ENCODE measurements at regions not wholly inside any gene's neighbourhood (a gene's known extent, or its start where the extent isn't known, plus 50 kb on each side); places are given as distances from the start of the nearest gene placed in this dataset.
"Not testable (repeated sequence)": the region's sequence is repeated elsewhere in the genome, so short reads cannot be mapped to it uniquely, and the experiment has no call there.

GRCh38 chr3:124137216-124137615 is 145.3 kb upstream of the ROPN1 start:
- DNase-seq (ENCODE audit: low read depth, low spot score) = no peak

GRCh38 chr3:124138148-124138547 is 146.2 kb upstream of the ROPN1 start:
- DNase-seq (ENCODE audit: low read depth, low spot score) = no peak

- DNase-seq (ENCODE audit: low read depth, low spot score) = no peak
Measured at GRCh38 chr3:124140746-124141145, 148.8 kb upstream of the ROPN1 start.

GRCh38 chr3:124142389-124142970 is 150.6 kb upstream of the ROPN1 start:
- no peak for DNase-seq (ENCODE audit: low read depth, low spot score)

GRCh38 chr3:124143047-124143446 is 151.1 kb upstream of the ROPN1 start:
- DNase-seq (ENCODE audit: low read depth, low spot score) = no peak

GRCh38 chr3:124144035-124144814 is 152.3 kb upstream of the ROPN1 start:
- DNase-seq (ENCODE audit: low read depth, low spot score) = no peak

- DNase-seq (ENCODE audit: low read depth, low spot score) = no peak
Measured at GRCh38 chr3:124147429-124147828, 155.5 kb upstream of the ROPN1 start.

GRCh38 chr3:124147946-124148345 is 156.0 kb upstream of the ROPN1 start:
- no peak for DNase-seq (ENCODE audit: low read depth, low spot score)

GRCh38 chr3:124149081-124149480 is 157.2 kb upstream of the ROPN1 start:
- DNase-seq (ENCODE audit: low read depth, low spot score) = no peak

- DNase-seq (ENCODE audit: low read depth, low spot score) = no peak
Measured at GRCh38 chr3:124149771-124150170, 157.8 kb upstream of the ROPN1 start.

- DNase-seq (ENCODE audit: low read depth, low spot score) = not testable (repeated sequence)
Measured at GRCh38 chr3:124152891-124153290, 161.0 kb upstream of the ROPN1 start.

- no peak for DNase-seq (ENCODE audit: low read depth, low spot score)
Measured at GRCh38 chr3:124156866-124157712, 165.2 kb upstream of the ROPN1 start.

- DNase-seq (ENCODE audit: low read depth, low spot score) = no peak
Measured at GRCh38 chr3:124157748-124158147, 165.8 kb upstream of the ROPN1 start.

GRCh38 chr3:124158168-124158881 is 166.4 kb upstream of the ROPN1 start:
- DNase-seq (ENCODE audit: low read depth, low spot score) = no peak

GRCh38 chr3:124161448-124161847 is 169.5 kb upstream of the ROPN1 start:
- DNase-seq (ENCODE audit: low read depth, low spot score) = no peak

- DNase-seq (ENCODE audit: low read depth, low spot score) = no peak
Measured at GRCh38 chr3:124163689-124164088, 171.8 kb upstream of the ROPN1 start.

- no peak for DNase-seq (ENCODE audit: low read depth, low spot score)
Measured at GRCh38 chr3:124168271-124168670, 176.3 kb upstream of the ROPN1 start.

GRCh38 chr3:124172283-124172682 is 180.4 kb upstream of the ROPN1 start:
- no peak for DNase-seq (ENCODE audit: low read depth, low spot score)

- no peak for DNase-seq (ENCODE audit: low read depth, low spot score)
Measured at GRCh38 chr3:124172816-124173215, 180.9 kb upstream of the ROPN1 start.

- DNase-seq (ENCODE audit: low read depth, low spot score) = no peak
Measured at GRCh38 chr3:124174476-124174875, 182.6 kb upstream of the ROPN1 start.

GRCh38 chr3:124174910-124175874 is 183.3 kb upstream of the ROPN1 start:
- DNase-seq (ENCODE audit: low read depth, low spot score) = no peak

Measured in brain pericyte (primary cell).